HG02943 (cell line): ENCODE measurements at regions not wholly inside any gene's neighbourhood (a gene's known extent, or its start where the extent isn't known, plus 50 kb on each side); places are given as distances from the start of the nearest gene placed in this dataset.
"Not testable (repeated sequence)": the region's sequence is repeated elsewhere in the genome, so short reads cannot be mapped to it uniquely, and the experiment has no call there.

ENCODE experiments used
- ATAC-seq: cut with Tn5 transposase; IDR thresholded peaks from one replicate; pipeline ENCODE4 v1.9.1; 2021; ENCODE audit warnings: mild to moderate bottlenecking, low read depth, moderate library complexity; ENCODE audit not compliant: unreplicated experiment

DNA sequence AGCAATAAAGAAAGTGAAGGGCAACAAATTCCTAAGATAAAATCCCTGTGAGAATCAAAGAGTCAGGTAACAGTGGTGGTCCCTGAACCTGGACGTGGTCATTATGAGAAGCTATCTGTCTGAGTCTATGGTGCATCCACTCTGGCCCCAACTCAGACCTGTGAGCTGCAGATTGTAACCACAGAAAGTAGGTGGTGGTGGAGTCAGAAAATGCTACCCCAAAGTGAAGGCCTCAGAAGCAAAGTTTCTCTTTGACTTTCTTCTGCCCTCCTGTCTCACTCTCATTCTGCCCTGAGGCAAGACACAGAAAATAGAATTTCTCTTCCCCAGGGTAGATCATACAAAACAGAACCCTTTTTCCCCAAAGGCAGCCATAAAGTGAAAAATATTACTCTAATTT, 84.1 kb upstream of the NEIL3 start:
- no peak for ATAC-seq

DNA sequence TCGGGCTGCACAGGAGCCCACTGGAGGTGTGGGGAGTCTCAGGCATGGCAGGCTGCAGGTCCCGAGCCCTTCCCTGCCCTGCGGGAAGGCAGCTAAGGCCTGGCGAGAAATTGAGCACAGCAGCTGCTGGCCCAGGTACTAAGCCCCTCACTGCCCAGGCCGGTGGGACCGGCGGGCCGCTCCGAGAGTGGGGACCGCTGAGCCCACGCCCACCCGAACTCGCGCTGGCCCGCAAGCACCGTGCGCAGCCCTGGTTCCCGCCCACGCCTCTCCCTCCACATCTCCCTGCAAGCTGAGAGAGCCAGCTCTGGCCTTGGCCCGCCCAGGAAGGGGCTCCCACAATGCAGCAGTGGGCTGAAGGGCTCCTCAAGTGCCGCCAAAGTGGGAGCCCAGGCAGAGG, 82.0 kb upstream of the NEIL3 start:
- no peak for ATAC-seq

GRCh38 chr4:177228599-177228998, 81.1 kb upstream of the NEIL3 start:
- no peak for ATAC-seq

DNA sequence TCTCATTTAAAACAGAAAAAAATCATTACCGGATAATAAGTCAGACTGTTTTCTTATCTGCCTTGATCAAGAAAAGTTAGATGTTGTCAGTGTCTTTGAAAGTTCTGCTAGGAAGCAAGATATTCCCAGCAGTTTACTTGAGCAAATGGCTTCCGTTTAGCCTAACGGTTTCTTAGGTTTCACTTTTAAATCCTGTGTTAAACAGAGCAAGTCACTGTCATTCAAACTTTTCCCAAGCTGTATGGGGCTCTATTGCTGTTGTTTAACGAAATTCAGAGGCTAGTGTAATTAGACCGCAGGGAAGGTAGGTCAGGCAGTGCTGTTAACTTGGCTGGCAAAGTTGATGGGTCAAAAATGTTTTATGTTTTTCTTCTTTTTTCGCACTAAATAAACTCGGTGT, 80.3 kb upstream of the NEIL3 start:
- no peak for ATAC-seq

GRCh38 chr4:177232473-177232872, 77.2 kb upstream of the NEIL3 start:
- ATAC-seq = no peak

DNA sequence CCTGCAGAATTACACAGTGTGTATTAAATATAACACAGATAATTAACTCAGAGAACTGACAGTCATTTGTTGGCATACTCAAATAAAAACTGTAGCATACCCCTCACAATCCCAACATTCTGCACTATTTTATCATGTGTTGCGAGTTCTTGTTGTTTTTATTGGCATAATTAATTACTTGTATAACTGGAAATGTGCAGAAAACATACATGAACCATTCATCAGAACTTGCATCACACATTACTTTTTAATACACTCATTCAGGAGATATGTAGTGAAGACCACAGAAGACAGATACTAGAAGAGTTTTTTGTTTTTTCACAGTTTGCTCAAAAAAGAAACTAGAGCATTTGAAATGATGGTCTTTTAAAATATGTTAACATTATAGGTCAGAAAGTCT, 74.6 kb upstream of the NEIL3 start:
- ATAC-seq = no peak

- no peak for ATAC-seq
Measured at GRCh38 chr4:177236886-177237285, 72.8 kb upstream of the NEIL3 start.

- no peak for ATAC-seq
Measured at GRCh38 chr4:177237291-177237690, 72.4 kb upstream of the NEIL3 start.

GRCh38 chr4:177239477-177239876, 70.2 kb upstream of the NEIL3 start:
- ATAC-seq = no peak

DNA sequence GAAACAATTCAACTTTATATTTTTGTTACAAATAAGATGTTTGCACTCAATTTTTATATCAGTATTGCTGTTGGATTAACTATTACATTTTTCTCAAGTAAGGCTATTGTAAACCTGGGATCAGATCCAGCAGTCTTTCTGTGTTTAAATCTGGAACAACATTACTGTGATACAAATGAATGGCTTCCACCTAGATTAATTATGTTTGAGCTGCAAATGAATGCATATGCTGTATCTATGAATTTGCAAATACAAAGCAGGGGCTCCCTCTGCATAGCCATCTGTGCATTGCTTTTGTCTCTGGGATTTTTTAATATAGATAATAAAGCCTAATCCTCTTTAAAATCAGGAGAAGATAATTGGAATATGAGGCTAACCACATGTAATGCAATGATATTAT, 69.8 kb upstream of the NEIL3 start:
- no peak for ATAC-seq

DNA sequence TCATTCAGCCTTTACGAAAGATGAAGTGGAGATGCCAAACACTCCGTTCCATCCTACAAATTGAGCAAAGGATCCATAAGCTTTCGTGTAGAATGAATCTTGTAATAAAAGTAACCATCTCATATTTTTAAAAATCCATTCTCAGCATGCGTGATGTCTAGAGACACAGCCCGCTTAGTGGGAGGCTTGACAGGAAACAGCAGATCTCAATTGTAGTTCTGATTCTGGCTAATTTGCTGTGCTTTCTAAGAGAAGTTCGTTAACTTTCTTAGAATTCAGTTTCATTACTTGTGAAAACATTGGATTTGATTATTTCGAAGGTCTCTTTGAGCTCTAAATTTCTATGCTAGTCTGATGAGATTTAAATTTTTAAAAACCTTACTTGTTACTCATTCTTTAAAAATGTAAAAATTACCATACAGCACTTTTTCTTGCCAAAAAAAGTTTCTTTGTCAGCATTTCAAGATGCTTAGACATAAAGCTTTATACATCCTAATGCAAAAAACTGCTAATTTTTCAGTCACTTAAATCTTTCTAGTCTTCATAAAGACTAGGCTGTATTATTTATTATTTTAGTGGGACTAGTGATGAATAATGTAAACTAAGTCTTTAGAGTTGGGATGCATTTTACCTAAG, 66.9 kb upstream of the NEIL3 start:
- no peak for ATAC-seq

- ATAC-seq = no peak
Measured at GRCh38 chr4:177246641-177247584, 62.8 kb upstream of the NEIL3 start.

GRCh38 chr4:177250056-177250696, 59.5 kb upstream of the NEIL3 start:
- ATAC-seq = peak; percentile 82

GRCh38 chr4:177251237-177251636, 58.4 kb upstream of the NEIL3 start:
- ATAC-seq = no peak

DNA sequence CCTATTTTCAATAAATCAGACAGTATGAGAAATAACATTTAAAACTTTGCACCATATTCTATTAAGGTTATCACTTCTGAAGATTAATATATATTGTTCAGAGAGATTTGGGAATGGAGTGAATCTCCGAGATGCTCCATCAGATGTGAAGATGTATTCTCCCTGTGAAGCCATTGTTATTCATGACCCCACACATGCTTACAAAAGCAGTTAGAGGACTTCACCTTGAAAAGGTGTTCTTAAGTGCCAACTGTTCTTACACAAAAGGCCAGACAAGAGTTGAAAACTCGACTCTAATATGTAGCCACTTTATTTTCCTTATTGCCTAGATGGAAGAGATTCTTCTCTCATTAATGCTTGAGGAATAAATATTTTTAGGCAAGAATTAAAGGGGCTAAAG, 54.3 kb upstream of the NEIL3 start:
- no peak for ATAC-seq

GRCh38 chr4:177256950-177257349, 52.7 kb upstream of the NEIL3 start:
- ATAC-seq = no peak

DNA sequence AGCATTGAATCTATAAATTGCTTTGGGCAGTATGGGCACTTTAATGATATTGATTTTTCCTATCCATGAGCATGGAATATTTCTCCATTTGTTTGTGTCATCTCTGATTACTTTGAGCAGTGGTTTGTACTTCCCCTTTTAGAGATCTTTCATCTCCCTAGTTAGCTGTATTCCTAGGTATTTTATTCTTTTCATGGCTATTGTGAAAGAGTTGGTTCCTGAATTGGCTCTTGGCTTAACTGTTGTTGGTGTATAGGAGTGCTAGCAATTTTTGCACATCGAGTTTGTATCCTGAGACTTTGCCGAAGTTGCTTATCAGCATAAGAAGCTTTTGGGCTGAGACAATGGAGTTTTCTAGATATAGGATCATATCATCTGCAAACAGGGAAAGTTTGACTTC, 50.2 kb upstream of the NEIL3 start:
- ATAC-seq = not testable (repeated sequence)
